ENCODE measurements at regions not wholly inside any gene's neighbourhood (a gene's known extent, or its start where the extent isn't known, plus 50 kb on each side); places are given as distances from the start of the nearest gene placed in this dataset.

DNA sequence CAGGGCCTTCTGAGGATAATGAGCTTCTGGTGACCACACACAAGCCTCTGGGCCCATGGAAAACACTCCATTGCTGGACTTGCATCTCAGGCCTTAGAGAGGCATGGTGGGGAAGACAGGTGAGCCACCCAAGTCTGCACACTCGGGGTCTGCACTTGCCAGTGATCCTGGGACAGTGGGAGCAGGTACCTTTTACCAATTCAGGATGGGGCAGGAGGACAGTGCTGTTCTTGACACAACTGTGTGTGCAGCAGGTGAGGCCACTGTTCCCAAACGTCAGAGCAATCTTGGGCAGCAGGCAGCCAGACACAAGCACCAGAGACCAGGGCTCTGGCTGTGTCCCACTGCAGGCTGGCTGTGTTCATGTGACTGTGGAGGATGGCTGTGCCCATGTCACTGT, 221.3 kb downstream of the ERMARD start:
- TF ChIP-seq, protein P1, sequence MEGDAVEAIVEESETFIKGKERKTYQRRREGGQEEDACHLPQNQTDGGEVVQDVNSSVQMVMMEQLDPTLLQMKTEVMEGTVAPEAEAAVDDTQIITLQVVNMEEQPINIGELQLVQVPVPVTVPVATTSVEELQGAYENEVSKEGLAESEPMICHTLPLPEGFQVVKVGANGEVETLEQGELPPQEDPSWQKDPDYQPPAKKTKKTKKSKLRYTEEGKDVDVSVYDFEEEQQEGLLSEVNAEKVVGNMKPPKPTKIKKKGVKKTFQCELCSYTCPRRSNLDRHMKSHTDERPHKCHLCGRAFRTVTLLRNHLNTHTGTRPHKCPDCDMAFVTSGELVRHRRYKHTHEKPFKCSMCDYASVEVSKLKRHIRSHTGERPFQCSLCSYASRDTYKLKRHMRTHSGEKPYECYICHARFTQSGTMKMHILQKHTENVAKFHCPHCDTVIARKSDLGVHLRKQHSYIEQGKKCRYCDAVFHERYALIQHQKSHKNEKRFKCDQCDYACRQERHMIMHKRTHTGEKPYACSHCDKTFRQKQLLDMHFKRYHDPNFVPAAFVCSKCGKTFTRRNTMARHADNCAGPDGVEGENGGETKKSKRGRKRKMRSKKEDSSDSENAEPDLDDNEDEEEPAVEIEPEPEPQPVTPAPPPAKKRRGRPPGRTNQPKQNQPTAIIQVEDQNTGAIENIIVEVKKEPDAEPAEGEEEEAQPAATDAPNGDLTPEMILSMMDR (IDR thresholded peaks at IDR 0.05) = no peak
- no peak for TF ChIP-seq POLR2A (IDR thresholded peaks at IDR 0.05)
